Endothelial cell of umbilical vein (primary cell): ENCODE measurements at regions not wholly inside any gene's neighbourhood (a gene's known extent, or its start where the extent isn't known, plus 50 kb on each side); places are given as distances from the start of the nearest gene placed in this dataset.

Source experiments
- CTCF ChIP-seq, 2 donors: IDR thresholded peaks; 1 replicate in 1 of 2; 2 replicates in 1 of 2; pipeline ENCODE4 v1.5.1; 2011; ENCODE audit warnings: low read length in 2 of 2, mild to moderate bottlenecking in 2 of 2, moderate library complexity in 2 of 2, control low read depth in 1 of 2, inconsistent platforms in 1 of 2, low read depth in 1 of 2; ENCODE audit not compliant: insufficient read depth in 1 of 2; ENCODE audit errors: extremely low read depth in 1 of 2
- EZH2 ChIP-seq: IDR thresholded peaks from 2 replicates; pipeline ENCODE4 v1.6.1; 2012; ENCODE audit warnings: borderline replicate concordance, low read depth, mild to moderate bottlenecking, moderate library complexity, low read length, inconsistent platforms; ENCODE audit not compliant: severe bottlenecking
- FOS ChIP-seq: IDR thresholded peaks from 2 replicates; pipeline ENCODE4 v1.6.1; 2011; ENCODE audit warnings: mild to moderate bottlenecking, low read length, moderate library complexity, borderline replicate concordance; ENCODE audit not compliant: insufficient read depth
- GATA2 ChIP-seq: IDR thresholded peaks from 2 replicates; pipeline ENCODE4 v1.7.0; 2011; ENCODE audit warnings: low read depth, mild to moderate bottlenecking, moderate library complexity, mixed read lengths, low read length; ENCODE audit not compliant: insufficient read length, insufficient read depth
- JUN ChIP-seq: IDR thresholded peaks from 2 replicates; pipeline ENCODE4 v1.6.1; 2011; ENCODE audit warnings: borderline replicate concordance, low read depth; ENCODE audit not compliant: insufficient read length, insufficient read depth
- POLR2A ChIP-seq: IDR thresholded peaks from 2 replicates; pipeline ENCODE4 v1.6.1; 2012; ENCODE audit warnings: low read depth, mild to moderate bottlenecking, control low read depth, low read length
- POLR2AphosphoS5 ChIP-seq: IDR thresholded peaks from 2 replicates; pipeline ENCODE4 v1.6.1; 2012; ENCODE audit warnings: low read depth, mild to moderate bottlenecking, control low read depth, low read length, moderate library complexity; ENCODE audit not compliant: insufficient read depth
- TF ChIP-seq, protein P1 (sequence below): IDR thresholded peaks from 2 replicates; pipeline ENCODE4 v1.6.1; 2011; ENCODE audit not compliant: insufficient read depth, insufficient read length

GRCh38 chrX:151815398-151815797, 80.9 kb downstream of the CNGA2 start:
- no peak for TF ChIP-seq CTCF (IDR thresholded peaks at IDR 0.05; ENCODE audit: extremely low read depth in 1 of 2, insufficient read depth in 1 of 2, low read depth in 1 of 2, low read length in 2 of 2)
- TF ChIP-seq POLR2A, result no peak
- TF ChIP-seq, protein P1, sequence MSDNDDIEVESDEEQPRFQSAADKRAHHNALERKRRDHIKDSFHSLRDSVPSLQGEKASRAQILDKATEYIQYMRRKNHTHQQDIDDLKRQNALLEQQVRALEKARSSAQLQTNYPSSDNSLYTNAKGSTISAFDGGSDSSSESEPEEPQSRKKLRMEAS, result no peak
- TF ChIP-seq POLR2AphosphoS5, result no peak
- TF ChIP-seq EZH2, result no peak
- no peak for TF ChIP-seq FOS
- TF ChIP-seq GATA2, result no peak
- TF ChIP-seq JUN, result no peak
